GM12878 (cell line): ENCODE measurements at regions not wholly inside any gene's neighbourhood (a gene's known extent, or its start where the extent isn't known, plus 50 kb on each side); places are given as distances from the start of the nearest gene placed in this dataset.

Source experiments
- ATAC-seq: fragments of 200-7000 bp; cut with Tn5 transposase; 3 replicates; pipeline ENCODE4 v1.9.1; 2020; ENCODE audit warnings: mild to moderate bottlenecking, moderate library complexity
- BruUV-seq: library from RNA; stranded (reverse); fragments of 400-500 nt; replicated peaks from 2 replicates; lab custom pipeline; 2021; lab: Mats Ljungman, UMichigan
- CTCF ChIA-PET: fragments of 300-600 bp; sonication (Branson Sonifier 250); formaldehyde crosslinking; extraction: SDS; loops from one replicate; lab custom pipeline; 2021; ENCODE audit warnings: inconsistent platforms; lab: Yijun Ruan, JAX
- POLR2A ChIA-PET: fragments of 350-600 bp; formaldehyde crosslinking; extraction: SDS; loops from one replicate; lab custom pipeline; 2021; ENCODE audit warnings: inconsistent platforms; lab: Charles Lee
- RAD21 ChIA-PET: fragments of 300-600 bp; sonication (Branson Sonifier 250); formaldehyde crosslinking; loops from one replicate; lab custom pipeline; 2023; ENCODE audit warnings: antibody characterized with exemption; ENCODE audit not compliant: unreplicated experiment; lab: Charles Lee
- SMC1A ChIA-PET: fragments of 300-600 bp; sonication (Branson Sonifier 250); formaldehyde crosslinking; loops from one replicate; lab custom pipeline; 2023; ENCODE audit not compliant: unreplicated experiment, uncharacterized antibody; lab: Charles Lee
- DNase-seq: peaks from one replicate; pipeline ENCODE4 v3.0.0-alpha.2; 2011; ENCODE audit warnings: low read depth, low spot score
- FAIRE-seq: peaks from 3 replicates; lab custom pipeline; 2011; peaks lifted over from hg19 to GRCh38; lab: Jason Lieb, UNC
- H2AFZ ChIP-seq: 2 replicates; pipeline ENCODE4 v1.6.0; 2011; ENCODE audit warnings: low read depth, low read length, control low read depth; ENCODE audit not compliant: control insufficient read depth
- H3K27ac ChIP-seq: 2 replicates; pipeline ENCODE4 v1.5.1; 2011; ENCODE audit warnings: control low read depth; ENCODE audit not compliant: control insufficient read depth, insufficient read depth
- H3K27me3 ChIP-seq, 2 experiments: replicated peaks in 1 of 2; 2 replicates each; pipeline versions ENCODE4 v1.6.0 to v1.6.1; 2011; ENCODE audit warnings: low read length in 1 of 2; ENCODE audit not compliant: control insufficient read depth in 2 of 2, insufficient read depth in 2 of 2
- H3K36me3 ChIP-seq, 2 experiments: 2 replicates each; pipeline ENCODE4 v1.5.1; 2011; ENCODE audit warnings: low read length in 1 of 2; ENCODE audit not compliant: control insufficient read depth in 2 of 2, insufficient read depth in 2 of 2
- H3K4me1 ChIP-seq: 2 replicates; pipeline ENCODE4 v1.6.1; 2011; ENCODE audit warnings: mild to moderate bottlenecking, low read length, moderate library complexity, mixed read lengths; ENCODE audit not compliant: control insufficient read depth, insufficient read depth
- H3K4me2 ChIP-seq: 2 replicates; pipeline ENCODE4 v1.6.0; 2011; ENCODE audit warnings: control low read depth; ENCODE audit not compliant: control insufficient read depth, insufficient read depth
- H3K4me3 ChIP-seq: fragments of 200-600 bp; sonication (generic); 2 replicates; pipeline ENCODE4 v1.5.1; 2016
- H3K79me2 ChIP-seq: 2 replicates; pipeline ENCODE4 v1.6.0; 2011; ENCODE audit warnings: low read length; ENCODE audit not compliant: control insufficient read depth, insufficient read depth
- H3K9ac ChIP-seq: 2 replicates; pipeline ENCODE4 v1.8.0; 2011; ENCODE audit warnings: low read length, control low read depth, mixed read lengths; ENCODE audit not compliant: control insufficient read depth, insufficient read depth
- H3K9me3 ChIP-seq: replicated peaks from 3 replicates; pipeline ENCODE4 v1.5.1; 2011; ENCODE audit warnings: mild to moderate bottlenecking, low read length; ENCODE audit not compliant: control insufficient read depth, insufficient read depth
- H4K20me1 ChIP-seq: 2 replicates; pipeline ENCODE4 v1.6.0; 2011; ENCODE audit not compliant: control insufficient read depth, insufficient read depth
- ATF7 ChIP-seq: fragments of 450-650 bp; IDR thresholded peaks from 2 replicates; pipeline ENCODE4 v1.6.1; 2016; ENCODE audit warnings: low read depth, mild to moderate bottlenecking
- BACH1 ChIP-seq: fragments of 450-650 bp; IDR thresholded peaks from 2 replicates; pipeline ENCODE4 v1.6.1; 2017; ENCODE audit warnings: mild to moderate bottlenecking, borderline replicate concordance
- CTCF ChIP-seq, 3 experiments: IDR thresholded peaks in 2 of 3; conservative IDR thresholded peaks in 1 of 3; 2 replicates each; pipeline ENCODE4 v1.5.1; 2011; ENCODE audit warnings: low read depth in 3 of 3, low read length in 3 of 3, mild to moderate bottlenecking in 3 of 3, control low read depth in 2 of 3, moderate library complexity in 2 of 3, inconsistent platforms in 1 of 3, mixed read lengths in 1 of 3; ENCODE audit not compliant: control insufficient read depth in 2 of 3, insufficient read depth in 1 of 3; ENCODE audit errors: extremely low read depth in 1 of 3
- NBN ChIP-seq: fragments of 450-650 bp; IDR thresholded peaks from 2 replicates; pipeline ENCODE4 v1.6.1; 2016
- NFYB ChIP-seq: IDR thresholded peaks from 2 replicates; pipeline ENCODE4 v1.6.1; 2011; ENCODE audit warnings: low read depth, mild to moderate bottlenecking, low read length, improper control_type of control experiment, moderate library complexity; ENCODE audit not compliant: insufficient read depth
- PRDM15 ChIP-seq: fragments of 450-650 bp; formaldehyde crosslinking; IDR thresholded peaks from 2 replicates; pipeline ENCODE4 v1.4.0; 2020; ENCODE audit warnings: mild to moderate bottlenecking, moderate library complexity
- RAD21 ChIP-seq: IDR thresholded peaks from 2 replicates; pipeline ENCODE4 v1.6.1; 2011; ENCODE audit warnings: mild to moderate bottlenecking, low read depth, low read length, moderate library complexity; ENCODE audit not compliant: insufficient read depth
- SMC3 ChIP-seq: IDR thresholded peaks from 2 replicates; pipeline ENCODE4 v1.6.1; 2011; ENCODE audit warnings: low read length, improper control_type of control experiment, borderline replicate concordance
- SP1 ChIP-seq: IDR thresholded peaks from one replicate; pipeline ENCODE4 v1.6.1; 2011; ENCODE audit warnings: low read depth, low read length
- SREBF1 ChIP-seq: IDR thresholded peaks from 2 replicates; pipeline ENCODE4 v1.6.1; 2012; ENCODE audit warnings: mild to moderate bottlenecking, low read length
- WGBS: methylation state at CpG from one replicate; pipeline ENCODE4 v1.1.6; 2016; ENCODE audit warnings: low lambda C conversion rate; ENCODE audit not compliant: insufficient replicate concordance, insufficient coverage; ENCODE audit errors: missing lambda C conversion rate; 5-methylcytosine and 5-hydroxymethylcytosine counted together
- in situ Hi-C: fragments of 300-500 bp; cut with MboI; formaldehyde crosslinking; loops from 9 replicates; pipeline ENCODE4 v1.14.3; 2018; ENCODE audit warnings: mixed read lengths
- intact Hi-C: fragments of 100-400 bp; cut with micrococcal nuclease; formaldehyde crosslinking; loops from one replicate; pipeline ENCODE4 v1.14.2; 2022; ENCODE audit not compliant: unreplicated experiment

- TF ChIP-seq PRDM15 (CRISPR knock-in tag): no peak
- TF ChIP-seq BACH1: no peak
- no peak for TF ChIP-seq NFYB
- no peak for TF ChIP-seq SREBF1
Observed at GRCh38 chr12:54751493-54751892, 102.8 kb upstream of the MUCL1 start (continued).

- SMC1A ChIA-PET: interaction anchor here (0.5 to 4.4 kb wide), 25 partner anchors 8 to 328 kb away, joined by 3 to 63 read pairs (median 4); no protein-coding TSS in a partner anchor
- ATAC-seq (peak; percentile 88), DNase-seq (peak; percentile 5), FAIRE-seq (peak; percentile 80)
- Histone ChIP-seq H2AFZ (no peak overlapping the region), H4K20me1 (no peaks in the 10 kb centered on the region), H3K9ac (no peak overlapping the region), H3K4me3 (no peak overlapping the region), H3K4me2 (no peak overlapping the region), H3K79me2 (no peaks in the 10 kb centered on the region), H3K9me3 (no peaks in the 10 kb centered on the region), H3K4me1 (no peaks in the 10 kb centered on the region), H3K27me3 (no peaks in the 10 kb centered on the region), H3K27ac (no peak overlapping the region), H3K36me3 (no peaks in the 10 kb centered on the region)
- intact Hi-C loops: loop anchor here (1.0 to 5.0 kb wide), 5 partner anchors 105 to 393 kb away; partner anchors contain the start of gene MUCL1
- in situ Hi-C loops: loop anchor here (5.0 kb wide), 1 partner anchor 213 kb away; no protein-coding TSS in a partner anchor
- CTCF ChIA-PET: interaction anchor here (0.7 to 4.3 kb wide), 52 partner anchors 9 to 394 kb away, joined by 3 to 135 read pairs (median 4); partner anchors contain the start of genes NEUROD4 and TESPA1
- WGBS: 17% methylated on average over 5 of the region's 5 CpGs
- TF ChIP-seq RAD21 (peak; percentile 84), ATF7 (no peak), NBN (0 out of 2 replicates have a peak, but pooled peaks have one; percentile 34), CTCF (IDR thresholded peaks at IDR 0.05 in 2 of 3, conservative IDR thresholded peaks at IDR 0.05 in 1 of 3; ENCODE audit: control insufficient read depth in 2 of 3, extremely low read depth in 1 of 3, insufficient read depth in 1 of 3, low read depth in 3 of 3, low read length in 3 of 3) (peak; percentile 62 to 86 (median 75)), SMC3 (peak; percentile 81), SP1 (no peak)
- RAD21 ChIA-PET: interaction anchor here (0.6 to 3.7 kb wide), 17 partner anchors 9 to 369 kb away, joined by 3 to 34 read pairs (median 5); partner anchors contain the start of gene MUCL1
- POLR2A ChIA-PET: interaction anchor here (1.0 kb wide), 1 partner anchor 233 kb away, joined by 3 read pairs; no protein-coding TSS in a partner anchor
- BruUV-seq: no TSS peak
Observed at GRCh38 chr12:54749191-54749818, 101.1 kb upstream of the DCD start.
